ENCODE measurements at regions not wholly inside any gene's neighbourhood (a gene's known extent, or its start where the extent isn't known, plus 50 kb on each side); places are given as distances from the start of the nearest gene placed in this dataset.

DNA sequence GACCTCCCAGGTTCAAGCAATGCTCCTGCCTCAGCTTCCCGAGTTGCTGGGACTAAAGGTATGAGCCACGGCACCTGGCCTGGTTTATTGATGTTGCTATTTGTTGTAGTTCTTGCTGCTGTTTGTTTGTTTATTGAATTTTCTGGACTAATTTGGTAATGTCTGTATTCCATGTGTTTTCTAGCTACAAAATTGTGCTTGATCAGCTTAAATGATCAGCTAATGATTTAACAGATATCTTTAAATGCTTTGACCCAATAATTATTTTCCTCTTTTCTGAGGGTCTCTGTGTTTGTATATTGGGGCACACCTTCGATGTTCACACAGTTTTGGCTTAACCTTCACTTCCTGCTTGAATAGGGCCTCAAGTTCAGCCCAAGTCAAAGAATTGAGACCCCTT is 488.1 kb upstream of the HTR2C start:
- Mint-ChIP-seq H3K9me3 (peaks cover 17% of the 10 kb centered on the region), H3K27me3 (ENCODE audit: insufficient read depth) (no peaks in the 10 kb centered on the region), H3K4me1 (ENCODE audit: low read depth) (no peaks in the 10 kb centered on the region), H3K4me3 (no peak overlapping the region), H3K36me3 (ENCODE audit: low read depth) (no peaks in the 10 kb centered on the region), H3K27ac (no peak overlapping the region)
- TF ChIP-seq, protein P1, sequence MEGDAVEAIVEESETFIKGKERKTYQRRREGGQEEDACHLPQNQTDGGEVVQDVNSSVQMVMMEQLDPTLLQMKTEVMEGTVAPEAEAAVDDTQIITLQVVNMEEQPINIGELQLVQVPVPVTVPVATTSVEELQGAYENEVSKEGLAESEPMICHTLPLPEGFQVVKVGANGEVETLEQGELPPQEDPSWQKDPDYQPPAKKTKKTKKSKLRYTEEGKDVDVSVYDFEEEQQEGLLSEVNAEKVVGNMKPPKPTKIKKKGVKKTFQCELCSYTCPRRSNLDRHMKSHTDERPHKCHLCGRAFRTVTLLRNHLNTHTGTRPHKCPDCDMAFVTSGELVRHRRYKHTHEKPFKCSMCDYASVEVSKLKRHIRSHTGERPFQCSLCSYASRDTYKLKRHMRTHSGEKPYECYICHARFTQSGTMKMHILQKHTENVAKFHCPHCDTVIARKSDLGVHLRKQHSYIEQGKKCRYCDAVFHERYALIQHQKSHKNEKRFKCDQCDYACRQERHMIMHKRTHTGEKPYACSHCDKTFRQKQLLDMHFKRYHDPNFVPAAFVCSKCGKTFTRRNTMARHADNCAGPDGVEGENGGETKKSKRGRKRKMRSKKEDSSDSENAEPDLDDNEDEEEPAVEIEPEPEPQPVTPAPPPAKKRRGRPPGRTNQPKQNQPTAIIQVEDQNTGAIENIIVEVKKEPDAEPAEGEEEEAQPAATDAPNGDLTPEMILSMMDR (IDR thresholded peaks at IDR 0.05), result no peak
- no peak for DNase-seq

DNA sequence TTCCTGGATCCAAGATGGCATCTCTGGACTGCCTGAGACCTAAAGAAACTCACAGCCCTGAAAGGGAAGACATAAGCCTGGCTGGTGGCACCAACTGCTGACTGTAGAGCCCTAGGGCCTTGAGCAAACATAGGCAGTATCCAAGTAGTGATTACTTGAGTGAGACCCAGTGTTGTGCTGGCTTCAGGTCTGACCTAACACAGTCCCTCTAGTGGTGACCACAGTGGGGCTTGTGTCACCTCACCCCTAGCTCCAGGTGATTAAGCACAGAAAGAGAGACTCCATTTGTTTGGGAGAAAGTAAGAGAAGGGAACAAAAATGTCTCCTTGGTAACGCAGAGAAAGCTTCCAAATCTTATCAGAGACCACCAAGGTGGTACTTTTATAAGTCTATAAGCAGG is 496.3 kb upstream of the HTR2C start:
- Mint-ChIP-seq H3K4me3 (no peak overlapping the region), H3K27ac (no peak overlapping the region), H3K9me3 (peaks cover 11% of the 10 kb centered on the region), H3K36me3 (ENCODE audit: low read depth) (no peaks in the 10 kb centered on the region; the same call in 1 of the 2 replicates), H3K27me3 (ENCODE audit: insufficient read depth) (no peaks in the 10 kb centered on the region; the same call in 1 of the 2 replicates), H3K4me1 (ENCODE audit: low read depth) (no peaks in the 10 kb centered on the region)
- DNase-seq, result no peak
- TF ChIP-seq, protein P1 (IDR thresholded peaks at IDR 0.05), result no peak

DNA sequence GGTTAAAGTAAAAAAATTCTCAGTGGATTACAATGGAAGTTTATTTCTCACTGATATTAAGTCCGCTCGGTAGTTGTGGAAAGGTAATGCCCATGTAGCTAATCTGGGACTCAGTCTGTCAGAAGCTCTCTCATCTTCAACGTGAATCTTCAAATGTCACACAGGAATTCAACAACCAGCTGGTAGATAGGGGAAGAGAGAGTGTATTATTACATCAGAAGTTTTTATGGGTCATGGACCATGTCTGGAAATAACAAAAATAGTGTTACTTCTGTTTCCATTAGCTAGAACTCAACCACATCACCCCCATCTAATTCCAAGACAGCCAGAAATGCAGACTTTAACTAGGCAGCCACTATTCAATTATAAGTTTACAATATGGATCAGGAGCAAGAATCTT is 506.1 kb upstream of the HTR2C start:
- Mint-ChIP-seq H3K9me3 (peaks cover 5% of the 10 kb centered on the region; the same call in 1 of the 2 replicates), H3K36me3 (ENCODE audit: low read depth) (no peaks in the 10 kb centered on the region), H3K27ac (no peak overlapping the region), H3K27me3 (ENCODE audit: insufficient read depth) (no peaks in the 10 kb centered on the region), H3K4me3 (no peak overlapping the region), H3K4me1 (ENCODE audit: low read depth) (no peaks in the 10 kb centered on the region)
- no peak for DNase-seq
- TF ChIP-seq, protein P1 (IDR thresholded peaks at IDR 0.05), result no peak

DNA sequence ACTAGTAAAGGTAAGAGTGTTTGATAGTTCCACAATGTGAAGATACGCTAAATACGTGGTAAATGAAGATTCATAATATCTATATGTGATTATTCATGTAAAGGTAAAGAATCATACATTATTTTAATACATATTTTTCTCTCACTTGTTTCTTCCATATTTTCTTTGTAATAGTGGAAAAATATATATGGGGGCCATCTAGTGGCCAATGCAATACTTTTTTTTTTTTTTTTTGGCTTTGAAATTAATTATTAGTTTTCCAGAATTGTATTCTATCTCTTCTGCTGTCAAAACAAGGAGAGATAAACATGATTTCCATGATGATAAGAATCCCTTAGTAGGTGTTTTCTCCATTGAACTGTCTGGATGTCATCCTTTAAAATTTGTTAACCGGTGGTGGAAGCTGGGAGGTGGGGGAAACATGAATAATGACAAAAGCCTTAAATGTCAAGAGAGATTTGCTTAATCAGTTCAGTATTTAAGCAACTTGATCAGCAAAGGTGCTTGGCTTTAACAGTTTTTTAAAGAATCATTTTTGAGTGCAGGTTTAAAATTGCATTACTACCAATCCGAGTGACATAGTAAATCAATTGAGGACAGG is 508.7 kb upstream of the HTR2C start:
- no peaks in the 10 kb centered on the region for H3K36me3 Mint-ChIP-seq (ENCODE audit: low read depth)
- no peak overlapping the region for H3K27ac Mint-ChIP-seq
- H3K4me3 Mint-ChIP-seq, result no peak overlapping the region
- TF ChIP-seq, protein P1 (IDR thresholded peaks at IDR 0.05), result peak; percentile 67
- no peaks in the 10 kb centered on the region for H3K27me3 Mint-ChIP-seq (ENCODE audit: insufficient read depth)
- H3K9me3 Mint-ChIP-seq, result peaks cover 3% of the 10 kb centered on the region; the same call in 1 of the 2 replicates
- no peak for DNase-seq
- H3K4me1 Mint-ChIP-seq (ENCODE audit: low read depth), result no peaks in the 10 kb centered on the region

DNA sequence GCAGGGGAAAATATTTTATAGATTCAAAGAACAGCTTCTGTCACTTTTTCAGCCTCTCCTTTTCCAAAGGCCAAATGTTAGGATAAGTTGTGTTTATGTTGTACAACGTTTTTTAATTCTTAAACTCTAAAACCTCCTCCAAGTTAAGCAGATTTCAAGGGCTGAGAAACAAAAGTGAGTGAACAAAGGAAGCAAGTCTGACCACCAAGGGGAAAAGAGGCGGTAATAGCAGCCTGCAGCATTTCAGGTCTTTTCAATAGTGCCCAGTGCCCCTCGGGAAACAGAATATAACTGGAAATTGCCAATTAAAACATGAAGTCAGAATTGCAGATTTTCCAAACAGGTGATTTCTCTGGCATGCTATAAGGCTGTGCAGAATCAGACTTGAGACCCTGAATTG is 510.0 kb upstream of the HTR2C start:
- DNase-seq, result no peak
- no peak overlapping the region for H3K27ac Mint-ChIP-seq

More for the DNA sequence above, 510.0 kb upstream of the HTR2C start:
- Mint-ChIP-seq H3K4me1 (ENCODE audit: low read depth) (no peaks in the 10 kb centered on the region), H3K9me3 (no peaks in the 10 kb centered on the region), H3K36me3 (ENCODE audit: low read depth) (no peaks in the 10 kb centered on the region), H3K4me3 (no peak overlapping the region), H3K27me3 (ENCODE audit: insufficient read depth) (no peaks in the 10 kb centered on the region)
- TF ChIP-seq, protein P1 (IDR thresholded peaks at IDR 0.05), result no peak

All from HFFc6 (cell line).